ENCODE measurements at regions not wholly inside any gene's neighbourhood (a gene's known extent, or its start where the extent isn't known, plus 50 kb on each side); places are given as distances from the start of the nearest gene placed in this dataset.

DNA sequence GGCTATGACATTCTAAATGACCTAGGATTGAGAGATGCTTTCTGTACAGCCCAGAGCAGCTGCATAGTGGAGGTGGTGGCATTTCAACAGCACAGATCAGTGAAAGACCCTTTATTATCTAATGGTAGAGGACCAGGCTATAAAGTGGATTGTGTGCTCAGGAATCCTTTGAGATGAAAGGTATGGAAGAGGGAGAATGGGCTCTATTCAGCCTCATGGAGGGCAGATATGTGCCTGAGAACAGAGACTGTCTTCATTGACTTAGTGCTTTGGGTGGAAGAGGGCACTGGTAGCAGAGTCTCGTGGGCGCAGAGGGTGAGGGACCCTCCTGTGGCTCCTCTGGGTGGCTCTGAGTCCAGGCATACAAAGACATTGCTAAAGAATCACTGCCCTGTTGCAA lies 130.0 kb upstream of the SLC24A5 start:
- no peak for TF ChIP-seq CTCF (IDR thresholded peaks at IDR 0.05)
- no peak for TF ChIP-seq POLR2A (IDR thresholded peaks at IDR 0.05)
